SKM-1 (cell line): ENCODE measurements at regions not wholly inside any gene's neighbourhood (a gene's known extent, or its start where the extent isn't known, plus 50 kb on each side); places are given as distances from the start of the nearest gene placed in this dataset.
A peak's percentile ranks its signal among the peaks of the same experiment; 100 is the strongest.
"Not testable (repeated sequence)": the region's sequence is repeated elsewhere in the genome, so short reads cannot be mapped to it uniquely, and the experiment has no call there.

Experiments used
- DNase-seq: peaks from one replicate; lab custom pipeline; 2025; ENCODE audit not compliant: unreplicated experiment; lab: John Stamatoyannopoulos, UW

DNA sequence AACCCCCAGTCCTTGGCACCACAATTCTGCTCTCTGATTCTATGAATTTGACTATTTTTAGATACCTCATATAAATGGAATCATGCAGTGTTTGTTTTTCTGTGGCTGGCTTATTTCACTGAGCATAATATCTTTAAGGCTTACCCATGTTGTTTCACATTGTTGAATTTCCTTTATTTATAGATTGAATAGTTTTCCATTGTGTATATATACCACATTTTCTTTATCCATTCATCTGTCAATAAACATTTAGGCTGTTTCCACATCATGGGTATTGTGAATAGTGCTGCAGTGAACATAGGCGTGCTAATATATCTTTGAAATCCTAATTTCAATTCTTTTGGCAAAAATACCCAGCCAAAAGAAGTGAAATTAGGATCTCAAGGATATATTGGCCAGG lies 126.7 kb upstream of the SLC38A2 start:
- DNase-seq = no peak

DNA sequence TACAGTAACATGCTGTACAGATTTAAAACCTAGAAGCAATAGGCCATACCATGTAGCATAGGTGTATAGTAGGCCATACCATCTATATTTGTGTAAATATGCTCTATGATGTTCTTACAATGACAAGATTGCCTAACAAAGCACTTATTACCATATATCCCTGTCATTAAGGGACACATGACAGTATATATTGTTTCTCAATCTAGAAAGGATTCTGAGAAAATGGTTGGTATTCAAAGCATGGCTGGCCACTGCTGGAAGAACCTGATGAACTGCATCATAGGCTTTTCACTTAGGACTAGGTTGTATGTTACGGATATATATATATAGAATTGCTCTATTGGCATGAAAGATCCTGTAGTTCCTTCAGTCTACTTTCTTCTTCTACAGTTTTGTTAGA lies 125.2 kb upstream of the SLC38A2 start:
- no peak for DNase-seq

DNA sequence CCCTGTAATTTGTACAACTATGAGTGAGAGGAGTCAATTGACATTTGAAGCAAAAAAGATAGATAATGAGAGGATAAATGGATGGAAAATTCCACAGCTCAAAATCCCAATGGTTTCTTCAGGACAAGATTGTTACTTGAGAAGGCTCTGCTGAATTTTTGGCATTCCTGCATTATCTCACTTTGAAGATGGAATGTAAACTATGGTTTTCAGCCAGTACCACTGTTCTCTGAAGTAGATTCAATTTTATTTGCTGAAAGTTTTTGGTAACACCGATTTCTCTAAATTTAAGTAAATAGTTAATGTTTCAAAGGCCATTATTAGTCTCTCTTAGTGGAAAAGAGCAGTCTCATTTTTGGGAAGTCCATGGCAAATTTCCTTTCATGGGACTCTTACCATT lies 121.9 kb upstream of the SLC38A2 start:
- no peak for DNase-seq

DNA sequence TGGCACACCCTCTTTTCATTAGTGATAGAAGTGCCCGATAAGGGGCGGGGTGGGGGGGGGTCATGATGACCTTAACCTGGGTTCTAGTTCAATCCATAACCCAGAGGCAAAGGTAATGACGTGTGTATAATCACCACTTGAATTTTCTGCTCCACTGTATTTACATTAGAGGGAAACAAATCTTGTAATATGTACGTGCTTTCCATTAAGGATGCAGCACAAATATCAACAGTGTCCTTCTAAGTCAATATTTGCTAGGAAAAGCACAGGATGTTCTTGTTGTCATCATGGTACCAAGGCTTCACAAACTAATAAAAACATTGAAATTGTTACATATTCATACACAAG lies 121.2 kb upstream of the SLC38A2 start:
- DNase-seq = no peak

DNA sequence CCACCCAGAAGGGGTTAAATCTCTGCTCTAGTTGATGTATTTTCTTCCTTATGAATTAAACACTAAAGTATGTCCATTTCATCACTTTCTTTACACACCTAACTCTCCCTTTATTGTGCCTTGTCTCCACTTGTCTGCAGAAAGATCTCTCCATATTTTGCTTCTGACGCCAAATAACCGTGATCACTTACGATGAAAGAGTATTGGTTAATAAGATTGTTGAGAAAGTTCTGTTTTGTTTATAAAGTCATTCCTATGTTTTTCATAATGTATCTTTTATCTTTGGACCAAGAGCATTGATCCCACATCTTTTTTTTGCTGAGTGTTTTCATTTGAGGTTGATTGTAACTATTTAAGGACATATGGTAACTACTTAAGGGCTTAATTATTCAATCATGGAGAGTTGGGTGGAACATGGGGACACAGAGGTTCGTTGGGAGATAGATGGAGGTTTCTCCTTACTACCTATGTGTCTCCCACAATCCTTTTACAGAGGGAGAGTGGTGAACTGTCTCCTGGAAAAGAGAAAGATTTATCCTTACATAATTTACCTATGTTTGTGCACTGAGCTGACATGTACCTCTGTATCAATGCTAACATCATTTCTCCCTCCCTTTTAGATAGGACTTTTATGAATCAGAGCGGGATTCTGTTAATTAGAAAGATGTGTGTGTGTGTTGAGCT lies 120.7 kb upstream of the SLC38A2 start:
- DNase-seq = no peak

DNA sequence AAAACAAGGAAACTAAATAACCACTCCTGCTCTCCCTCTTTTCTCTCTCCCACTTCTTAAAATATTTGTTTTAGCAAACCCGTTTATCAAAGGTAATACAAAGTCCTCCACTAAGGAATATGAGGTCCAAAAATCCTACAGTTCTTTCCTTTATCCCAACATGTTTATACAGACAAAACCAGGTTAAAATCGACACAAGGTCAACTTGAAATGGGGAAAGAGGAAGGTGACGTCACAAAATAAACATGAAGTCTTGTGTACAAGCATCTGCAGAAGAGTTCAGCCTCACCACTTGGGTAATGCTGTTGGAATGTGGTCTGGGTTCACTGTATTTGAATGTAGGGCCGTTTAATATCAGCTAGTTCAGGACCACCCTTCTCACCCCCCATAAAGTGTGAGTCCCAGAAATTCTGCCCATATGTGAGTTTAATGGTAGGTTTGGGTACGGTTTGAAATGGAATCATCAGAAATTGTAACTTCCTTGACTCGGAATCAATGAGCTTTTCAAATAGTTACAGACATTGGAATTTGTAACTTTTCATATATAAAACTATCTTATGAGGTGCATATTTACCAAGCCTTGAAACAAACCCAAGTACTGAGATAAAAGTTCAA lies 120.0 kb upstream of the SLC38A2 start:
- no peak for DNase-seq

DNA sequence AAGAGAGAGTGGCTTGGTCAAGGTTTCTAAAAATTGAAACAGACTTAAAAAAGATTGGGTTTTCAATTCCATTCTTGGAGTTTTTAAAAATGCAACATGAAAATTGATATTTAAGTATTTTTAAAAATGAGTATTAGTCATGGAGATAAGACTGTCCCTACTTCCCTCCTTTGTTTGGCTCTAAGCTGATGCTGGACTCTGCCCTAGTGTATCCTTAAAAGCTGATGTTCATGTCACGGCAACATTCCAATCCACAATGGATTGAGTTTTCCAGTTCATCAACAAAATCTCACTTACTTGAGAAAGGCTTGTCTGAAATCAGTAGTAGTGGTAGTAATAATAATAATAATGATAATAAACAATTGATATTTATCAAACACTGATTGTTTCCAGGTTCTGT lies 119.0 kb upstream of the SLC38A2 start:
- no peak for DNase-seq

DNA sequence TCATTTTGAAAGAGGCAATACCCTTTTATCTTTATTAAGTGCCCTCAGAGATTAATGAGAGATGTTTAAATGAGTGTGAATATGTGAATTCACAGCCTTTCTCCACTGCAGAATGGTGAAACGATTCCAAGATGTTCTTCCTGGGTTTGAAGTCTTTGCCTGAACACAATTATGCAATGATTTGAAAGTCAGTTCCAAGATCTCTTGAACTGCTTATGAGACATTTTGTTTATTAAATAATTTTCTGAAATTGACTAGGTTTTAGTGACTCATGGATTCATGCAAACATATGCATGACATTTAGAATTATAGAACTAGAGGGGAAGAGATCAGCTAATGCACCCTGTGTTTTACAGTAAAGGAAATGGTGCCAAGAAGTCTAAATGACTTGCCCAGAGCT lies 118.1 kb upstream of the SLC38A2 start:
- no peak for DNase-seq

DNA sequence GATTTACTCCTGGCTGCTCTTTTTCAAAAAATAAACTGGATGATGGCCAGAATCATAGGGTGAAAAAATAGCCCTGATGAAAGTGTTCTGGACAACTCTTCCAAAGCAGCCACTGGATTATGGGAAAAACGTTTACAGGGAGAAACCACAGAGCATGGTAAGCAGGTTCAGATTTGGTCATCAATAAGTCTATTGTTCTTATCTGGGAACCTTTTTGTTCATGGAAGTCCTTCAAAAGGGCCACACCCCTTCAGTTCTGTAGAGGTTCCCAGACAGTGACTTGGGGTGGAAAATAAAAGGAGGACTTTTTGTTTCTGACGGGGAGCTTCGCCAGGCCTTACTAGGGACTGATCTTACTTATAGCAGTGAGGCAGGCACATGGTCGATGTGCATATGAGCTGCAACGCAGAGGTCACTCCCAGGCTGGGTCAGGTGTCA lies 117.4 kb upstream of the SLC38A2 start:
- no peak for DNase-seq

DNA sequence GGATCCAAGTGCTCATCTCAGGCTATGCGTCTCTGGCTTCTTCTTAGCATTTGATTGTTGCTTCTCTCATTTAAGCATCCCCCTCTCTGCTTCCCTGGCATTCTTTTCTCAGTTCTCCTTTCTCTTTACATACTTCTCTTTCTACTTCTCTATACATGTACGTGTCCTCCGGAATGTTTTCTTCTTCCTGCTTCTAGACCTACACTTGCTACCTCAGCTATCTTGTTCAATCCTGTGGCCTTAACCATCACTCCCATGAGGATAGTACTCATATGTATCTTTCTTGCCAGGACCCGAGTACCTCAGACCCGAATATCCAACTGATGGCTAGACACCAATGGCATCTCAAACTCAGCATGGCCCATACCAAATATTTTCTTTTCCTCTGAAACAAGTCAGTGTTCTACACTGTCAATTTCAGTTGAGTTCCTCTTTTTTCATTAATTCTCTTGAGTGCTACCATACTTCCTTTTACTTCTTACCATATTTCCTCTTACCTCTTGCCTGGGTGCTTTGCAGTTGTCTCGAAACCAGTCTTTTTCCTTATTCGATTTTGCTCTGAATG lies 115.1 kb upstream of the SLC38A2 start:
- DNase-seq = peak; percentile 46

DNA sequence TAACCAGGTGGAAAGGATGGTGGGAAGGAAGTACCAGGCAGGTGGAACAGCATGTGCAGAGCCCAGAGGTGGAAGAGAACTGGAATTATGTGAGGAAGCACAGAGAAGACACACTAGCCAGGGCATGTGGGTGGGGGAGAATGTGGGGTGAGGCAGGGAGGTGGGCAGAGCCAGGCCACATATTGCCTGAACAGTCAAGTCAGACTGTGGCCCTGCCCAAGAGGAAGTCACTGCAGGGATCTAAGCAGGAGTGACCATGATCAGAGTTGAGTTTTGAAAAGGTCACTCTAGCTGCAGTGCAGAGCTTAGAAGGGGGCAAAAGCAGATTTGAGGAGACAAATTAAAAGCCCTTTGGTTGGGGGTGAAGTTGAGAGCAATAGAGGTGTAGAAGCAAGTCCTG lies 114.0 kb upstream of the SLC38A2 start:
- DNase-seq = no peak

DNA sequence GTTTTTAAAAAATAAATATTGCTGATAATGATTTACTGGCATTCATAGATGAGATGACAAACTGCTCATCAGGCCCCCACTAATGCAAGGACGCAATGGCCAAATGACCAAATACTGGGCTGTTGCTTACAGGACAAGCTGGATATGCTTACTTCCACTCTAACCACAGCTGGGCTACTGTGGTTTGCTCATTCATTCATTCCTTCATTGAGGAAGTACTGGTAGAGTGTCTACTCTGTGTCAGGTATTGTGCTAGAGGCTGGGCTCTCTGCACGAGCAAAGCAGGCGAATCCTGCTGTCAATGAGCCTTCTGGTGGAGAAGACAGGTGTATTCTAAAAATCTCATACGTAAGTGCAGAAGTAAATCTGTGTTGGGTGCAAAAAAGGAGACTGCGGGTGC lies 113.3 kb upstream of the SLC38A2 start:
- no peak for DNase-seq

DNA sequence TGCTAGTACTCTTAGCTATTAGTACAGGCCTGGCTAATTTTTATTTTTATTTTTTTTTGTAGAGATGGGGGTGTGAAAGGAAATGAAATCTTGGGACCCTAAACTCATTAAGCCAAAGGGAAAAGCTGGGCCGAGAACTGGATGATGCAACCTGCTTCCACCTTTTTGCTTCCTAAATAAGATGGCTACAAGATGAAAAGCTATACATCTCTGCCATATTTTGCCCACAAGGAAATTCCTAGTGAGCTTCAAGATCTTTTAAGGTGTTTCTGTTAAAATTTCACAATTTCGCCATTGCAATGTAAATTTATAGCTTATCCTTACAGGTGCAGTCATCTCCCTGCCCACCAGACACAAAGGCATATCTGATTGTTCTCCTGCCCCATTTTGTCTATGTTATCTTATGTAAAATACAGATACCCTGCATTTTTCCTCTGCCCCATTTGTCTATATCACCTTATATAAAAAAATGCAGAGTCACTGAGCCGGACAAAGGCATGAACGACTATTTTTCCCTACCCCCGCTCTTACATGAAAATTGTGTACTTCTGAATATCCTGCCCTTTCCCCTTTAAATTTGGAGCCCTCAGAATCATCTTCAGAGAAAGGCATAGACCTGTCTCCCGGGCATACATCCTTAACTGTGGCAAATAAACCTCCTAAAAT lies 112.0 kb upstream of the SLC38A2 start:
- DNase-seq = no peak

DNA sequence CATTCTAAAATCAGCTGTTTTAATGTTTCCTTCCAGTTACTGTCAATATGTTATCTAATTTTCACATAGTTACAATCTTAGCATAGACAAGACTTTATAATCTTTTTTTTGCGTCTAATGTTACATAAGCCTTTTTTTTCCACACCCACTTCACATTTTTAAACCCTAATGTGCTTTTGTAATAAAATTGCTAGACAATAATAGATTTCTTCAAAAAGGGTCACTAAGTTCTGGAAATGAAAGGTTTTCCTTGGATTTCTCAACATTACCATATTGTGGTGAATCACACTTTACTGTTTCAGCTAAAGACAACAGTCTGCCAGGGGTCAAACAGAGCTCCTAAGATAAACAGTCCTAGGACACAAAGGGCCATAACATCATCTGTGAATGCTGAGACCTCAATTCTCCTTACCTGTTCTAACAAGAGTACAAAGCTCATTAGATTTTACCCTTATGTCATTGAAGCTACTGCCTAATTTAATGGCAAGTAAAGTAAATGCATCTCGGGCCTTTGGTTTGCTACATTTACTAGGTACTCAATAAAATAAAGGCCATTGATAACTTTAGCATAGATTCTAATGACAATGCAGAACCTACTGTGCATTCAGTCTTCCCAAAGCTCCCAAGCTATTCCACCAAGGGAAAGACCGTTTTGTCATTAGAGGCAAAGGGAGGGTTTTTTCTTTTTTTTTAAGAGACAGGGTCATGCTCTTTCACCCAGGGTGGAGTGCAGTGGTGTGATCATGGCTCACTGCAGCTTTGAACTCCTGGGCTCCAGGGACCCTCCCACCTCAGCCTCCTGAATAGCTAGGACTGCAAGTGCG lies 111.2 kb upstream of the SLC38A2 start:
- no peak for DNase-seq

DNA sequence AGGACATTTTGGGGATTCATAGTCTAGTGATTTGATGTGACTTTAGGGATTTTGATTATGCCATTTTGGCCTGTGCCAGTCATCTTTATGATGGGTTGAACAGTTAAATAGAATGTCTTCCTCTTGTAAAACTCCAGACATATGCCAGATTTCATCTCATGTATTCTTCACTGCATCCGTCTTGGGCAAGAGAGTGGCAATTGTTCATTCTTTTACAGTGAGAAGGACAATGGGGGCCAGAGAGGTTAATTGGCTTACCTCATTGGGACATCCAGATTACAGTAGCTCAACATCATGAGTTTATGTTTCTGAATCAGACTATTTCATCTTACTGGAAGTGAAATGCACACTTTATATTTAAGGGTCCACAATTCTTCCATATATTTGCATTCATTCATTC lies 108.2 kb upstream of the SLC38A2 start:
- DNase-seq = no peak

DNA sequence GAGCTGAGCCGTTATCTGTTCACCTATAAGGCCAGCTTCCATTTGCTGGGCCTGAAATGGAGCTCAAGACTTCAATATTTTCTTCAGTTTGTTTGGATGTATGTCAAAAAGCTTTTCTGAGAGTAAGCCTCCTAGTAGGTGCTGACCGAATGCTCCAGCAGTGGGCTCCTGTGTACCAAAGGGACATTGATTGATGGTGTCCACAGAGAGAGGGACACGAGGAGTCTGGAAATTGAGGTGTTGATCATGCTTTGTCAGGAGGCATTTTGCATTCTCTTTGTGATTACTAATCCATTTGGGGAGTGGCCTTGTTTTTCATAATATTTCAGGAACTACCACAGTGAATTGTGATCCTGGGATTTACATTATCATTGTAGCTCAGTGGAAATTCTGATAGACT lies 107.7 kb upstream of the SLC38A2 start:
- DNase-seq = no peak

DNA sequence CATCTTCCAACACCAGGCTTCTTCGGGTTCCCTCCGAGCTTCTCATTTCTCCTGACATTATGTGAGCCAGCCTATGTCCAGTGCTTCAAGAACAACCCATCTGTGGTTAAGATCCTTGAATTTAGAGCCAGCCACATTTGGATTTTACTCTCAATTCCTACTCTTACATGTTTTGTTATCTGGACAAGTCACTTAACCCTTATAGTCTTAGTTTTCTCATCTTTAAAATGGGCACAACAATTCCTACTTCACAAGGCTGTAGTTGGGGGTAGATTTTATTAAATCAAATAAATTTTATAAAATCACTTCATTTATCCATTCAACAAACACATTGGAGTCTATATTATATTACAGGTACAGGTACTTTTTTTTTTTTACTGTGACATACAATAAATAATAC lies 105.5 kb upstream of the SLC38A2 start:
- no peak for DNase-seq

DNA sequence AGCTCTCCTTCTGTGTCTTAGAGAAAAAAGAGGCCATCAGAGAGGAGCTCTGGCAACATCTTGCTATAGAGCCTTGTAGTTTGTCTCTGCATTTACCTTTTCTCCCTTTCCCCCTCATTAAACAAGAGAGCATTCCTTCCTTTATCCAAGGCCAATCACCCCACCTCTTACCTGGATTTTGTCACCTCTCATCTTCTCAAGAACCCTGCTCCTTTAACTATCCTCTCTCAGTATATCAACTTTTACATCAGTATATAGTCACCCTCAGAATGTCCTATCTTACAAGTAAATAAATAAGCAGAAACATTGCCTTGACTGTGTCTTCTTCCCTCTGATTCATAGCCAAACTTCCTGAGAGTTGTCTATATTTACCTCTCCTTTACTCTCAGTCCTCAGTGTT lies 105.0 kb upstream of the SLC38A2 start:
- no peak for DNase-seq

DNA sequence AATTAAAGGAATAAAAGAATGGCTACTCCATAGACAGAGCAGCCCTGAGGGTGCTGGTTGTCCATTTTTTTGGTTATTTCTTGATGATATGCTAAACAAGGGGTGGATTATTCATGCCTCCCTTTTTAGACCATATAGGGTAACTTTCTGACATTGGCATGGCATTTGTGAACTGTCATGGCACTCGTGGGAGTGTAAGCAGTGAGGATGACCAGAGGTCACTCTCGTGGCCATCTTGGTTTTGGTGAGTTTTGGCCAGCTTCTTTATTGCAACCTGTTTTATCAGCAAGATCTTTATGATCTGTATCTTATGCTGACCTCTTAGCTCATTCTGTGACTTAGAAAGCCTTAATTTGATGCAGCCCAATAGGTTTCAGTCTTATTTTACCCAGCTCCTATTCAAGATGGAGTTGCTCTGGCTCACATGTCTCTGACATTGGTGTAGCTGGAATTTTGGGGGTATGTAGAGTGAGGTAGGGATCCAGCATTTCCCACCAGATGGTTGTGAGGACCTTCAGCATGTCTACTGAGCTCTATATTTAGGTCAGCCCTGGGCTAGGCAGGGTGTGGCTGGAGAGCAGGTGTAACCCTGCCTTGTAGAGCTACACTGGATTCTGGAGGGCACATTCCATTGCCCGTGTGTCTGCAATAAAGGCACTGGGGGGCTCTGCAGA lies 103.5 kb upstream of the SLC38A2 start:
- no peak for DNase-seq

DNA sequence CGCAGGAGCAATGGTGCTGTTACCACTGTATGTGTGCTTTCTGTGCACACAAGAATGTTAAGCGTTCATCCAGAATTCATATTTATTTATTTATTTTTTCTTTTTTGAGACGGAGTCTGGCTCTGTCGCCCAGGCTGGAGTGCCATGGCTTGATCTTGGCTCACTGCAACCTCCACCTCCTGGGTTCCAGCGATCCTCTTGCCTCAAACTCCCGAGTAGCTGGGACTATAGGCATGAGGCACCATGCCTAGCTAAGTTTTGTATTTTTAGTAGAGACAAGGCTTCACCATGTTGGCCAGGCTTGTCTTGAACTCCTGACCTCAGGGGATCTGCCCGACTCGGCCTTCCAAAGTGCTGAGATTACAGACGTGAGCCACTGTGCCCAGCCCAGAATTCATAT lies 101.8 kb upstream of the SLC38A2 start:
- DNase-seq = not testable (repeated sequence)
